Karpas-422 (cell line): ENCODE measurements at regions not wholly inside any gene's neighbourhood (a gene's known extent, or its start where the extent isn't known, plus 50 kb on each side); places are given as distances from the start of the nearest gene placed in this dataset.

Experiments used
- DNase-seq: peaks from one replicate; pipeline ENCODE4 v3.0.0-alpha.2; 2015
- H2AFZ ChIP-seq: fragments of 200-600 bp; sonication (generic); 2 replicates; pipeline ENCODE4 v1.6.1; 2014; ENCODE audit warnings: antibody characterized with exemption, low read length, mixed read lengths
- H3K27ac ChIP-seq: fragments of 200-600 bp; sonication (generic); 2 replicates; pipeline ENCODE4 v1.5.1; 2014; ENCODE audit warnings: mild to moderate bottlenecking, low read length, moderate library complexity
- H3K27me3 ChIP-seq: fragments of 200-600 bp; sonication (generic); 2 replicates; pipeline ENCODE4 v1.6.1; 2014; ENCODE audit warnings: low read length, mixed read lengths
- H3K36me3 ChIP-seq: fragments of 200-600 bp; sonication (generic); 2 replicates; pipeline ENCODE4 v1.6.1; 2014; ENCODE audit warnings: low read length, mixed read lengths; ENCODE audit not compliant: insufficient read depth
- H3K4me1 ChIP-seq: fragments of 200-600 bp; sonication (generic); 2 replicates; pipeline ENCODE4 v1.6.1; 2014; ENCODE audit warnings: mild to moderate bottlenecking, low read length, mixed read lengths
- H3K4me2 ChIP-seq: fragments of 200-600 bp; sonication (generic); 2 replicates; pipeline ENCODE4 v1.6.1; 2014; ENCODE audit warnings: low read length, low read depth, mild to moderate bottlenecking; ENCODE audit not compliant: poor library complexity, severe bottlenecking
- H3K4me3 ChIP-seq: fragments of 200-600 bp; sonication (generic); 2 replicates; pipeline ENCODE4 v1.5.1; 2014; ENCODE audit warnings: mild to moderate bottlenecking, antibody characterized with exemption, low read length, mixed read lengths
- H3K79me2 ChIP-seq: fragments of 200-600 bp; sonication (generic); 2 replicates; pipeline ENCODE4 v1.6.1; 2014; ENCODE audit warnings: mild to moderate bottlenecking, low read length, mixed read lengths
- H3K9ac ChIP-seq: fragments of 200-600 bp; sonication (generic); 2 replicates; pipeline ENCODE4 v1.6.0; 2014; ENCODE audit warnings: low read length
- H3K9me2 ChIP-seq: fragments of 200-600 bp; sonication (generic), shearing (Covaris generic); replicated peaks from 2 replicates; pipeline ENCODE4 v1.6.0; 2014; ENCODE audit warnings: mild to moderate bottlenecking, low read length, moderate library complexity; ENCODE audit not compliant: insufficient read depth
- H3K9me3 ChIP-seq: fragments of 300-700, 200-600 bp; sonication (generic); 2 replicates; pipeline ENCODE4 v1.6.1; 2014; ENCODE audit warnings: low read length, mixed read lengths
- H4K20me1 ChIP-seq: fragments of 200-600 bp; sonication (generic); 2 replicates; pipeline ENCODE4 v1.6.1; 2014; ENCODE audit warnings: mild to moderate bottlenecking, antibody characterized with exemption, low read length, low read depth; ENCODE audit not compliant: insufficient read depth

GRCh38 chr2:35081001-35081621 is 1274.5 kb upstream of the CRIM1 start:
- Histone ChIP-seq H4K20me1 (no peaks in the 10 kb centered on the region), H3K4me3 (no peak overlapping the region), H3K4me2 (no peak overlapping the region), H3K36me3 (no peaks in the 10 kb centered on the region; the same call in 1 of the 2 replicates), H3K27ac (no peak overlapping the region), H3K9me3 (peaks cover 14% of the 10 kb centered on the region; the same call in 1 of the 2 replicates), H3K4me1 (no peaks in the 10 kb centered on the region), H3K9me2 (no peaks in the 10 kb centered on the region), H3K9ac (no peak overlapping the region), H3K79me2 (no peaks in the 10 kb centered on the region), H2AFZ (no peak overlapping the region), H3K27me3 (no peaks in the 10 kb centered on the region)
- DNase-seq, result no peak

- Histone ChIP-seq H3K4me2 (no peak overlapping the region), H3K4me1 (no peaks in the 10 kb centered on the region), H3K79me2 (no peaks in the 10 kb centered on the region), H3K36me3 (no peaks in the 10 kb centered on the region; the same call in 1 of the 2 replicates), H2AFZ (no peak overlapping the region), H4K20me1 (no peaks in the 10 kb centered on the region), H3K9me3 (peaks cover 14% of the 10 kb centered on the region; the same call in 1 of the 2 replicates), H3K27ac (no peak overlapping the region), H3K9me2 (no peaks in the 10 kb centered on the region), H3K27me3 (no peaks in the 10 kb centered on the region), H3K4me3 (no peak overlapping the region), H3K9ac (no peak overlapping the region)
- no peak for DNase-seq
Measured at GRCh38 chr2:35080231-35080910, 1275.2 kb upstream of the CRIM1 start.

- Histone ChIP-seq H3K4me2 (no peak overlapping the region), H3K27me3 (no peaks in the 10 kb centered on the region), H3K36me3 (no peaks in the 10 kb centered on the region), H3K4me1 (no peaks in the 10 kb centered on the region), H4K20me1 (no peaks in the 10 kb centered on the region), H3K9ac (no peak overlapping the region), H3K79me2 (no peaks in the 10 kb centered on the region), H3K9me2 (no peaks in the 10 kb centered on the region), H3K27ac (no peak overlapping the region), H3K9me3 (peaks cover 26% of the 10 kb centered on the region), H2AFZ (no peak overlapping the region), H3K4me3 (no peak overlapping the region)
- DNase-seq, result no peak
Measured at GRCh38 chr2:35067420-35067819, 1288.2 kb upstream of the CRIM1 start.

- no peaks in the 10 kb centered on the region for H3K36me3 ChIP-seq
- H3K4me2 ChIP-seq, result no peak overlapping the region
- no peaks in the 10 kb centered on the region for H3K4me1 ChIP-seq
- H3K79me2 ChIP-seq, result no peaks in the 10 kb centered on the region
- no peak overlapping the region for H3K27ac ChIP-seq
- no peaks in the 10 kb centered on the region for H3K27me3 ChIP-seq
- no peak for DNase-seq
- no peaks in the 10 kb centered on the region for H3K9me2 ChIP-seq
- no peaks in the 10 kb centered on the region for H4K20me1 ChIP-seq
- no peak overlapping the region for H3K4me3 ChIP-seq
- peaks cover 25% of the 10 kb centered on the region for H3K9me3 ChIP-seq
- H3K9ac ChIP-seq, result no peak overlapping the region
- H2AFZ ChIP-seq, result no peak overlapping the region
Measured at GRCh38 chr2:35063836-35064235, 1291.7 kb upstream of the CRIM1 start.

GRCh38 chr2:35035883-35036282 is 1319.7 kb upstream of the CRIM1 start:
- Histone ChIP-seq H3K27me3 (no peaks in the 10 kb centered on the region), H3K36me3 (no peaks in the 10 kb centered on the region), H3K9ac (no peak overlapping the region), H3K27ac (no peak overlapping the region), H2AFZ (no peak overlapping the region), H4K20me1 (no peaks in the 10 kb centered on the region), H3K9me2 (no peaks in the 10 kb centered on the region), H3K4me1 (no peaks in the 10 kb centered on the region), H3K4me2 (no peak overlapping the region), H3K9me3 (peaks cover 25% of the 10 kb centered on the region), H3K79me2 (no peaks in the 10 kb centered on the region), H3K4me3 (no peak overlapping the region)
- no peak for DNase-seq

GRCh38 chr2:35033748-35034147 is 1321.8 kb upstream of the CRIM1 start:
- Histone ChIP-seq H3K4me3 (no peak overlapping the region), H4K20me1 (no peaks in the 10 kb centered on the region), H3K27ac (no peak overlapping the region), H3K36me3 (no peaks in the 10 kb centered on the region), H3K9me2 (no peaks in the 10 kb centered on the region), H2AFZ (no peak overlapping the region), H3K79me2 (no peaks in the 10 kb centered on the region), H3K9ac (no peak overlapping the region), H3K27me3 (no peaks in the 10 kb centered on the region), H3K9me3 (peaks cover 24% of the 10 kb centered on the region), H3K4me1 (no peaks in the 10 kb centered on the region), H3K4me2 (no peak overlapping the region)
- DNase-seq, result no peak

- no peak for DNase-seq
Measured at GRCh38 chr2:35023545-35023944, 1332.0 kb upstream of the CRIM1 start.

GRCh38 chr2:35000453-35000852 is 1355.1 kb upstream of the CRIM1 start:
- Histone ChIP-seq H3K4me3 (no peak overlapping the region), H3K36me3 (no peaks in the 10 kb centered on the region), H3K9me3 (peaks cover 20% of the 10 kb centered on the region), H3K9me2 (no peaks in the 10 kb centered on the region), H3K27me3 (no peaks in the 10 kb centered on the region), H3K79me2 (no peaks in the 10 kb centered on the region), H2AFZ (no peak overlapping the region), H3K4me1 (no peaks in the 10 kb centered on the region), H3K9ac (no peak overlapping the region), H3K4me2 (no peak overlapping the region), H4K20me1 (no peaks in the 10 kb centered on the region), H3K27ac (no peak overlapping the region)
- no peak for DNase-seq

More at GRCh38 chr2:35023545-35023944, 1332.0 kb upstream of the CRIM1 start:
- H3K9me2 ChIP-seq, result no peaks in the 10 kb centered on the region; the same call in 1 of the 2 replicates
- no peaks in the 10 kb centered on the region for H3K36me3 ChIP-seq
- no peak overlapping the region for H2AFZ ChIP-seq
- H3K9me3 ChIP-seq, result peaks cover 7% of the 10 kb centered on the region; the same call in 1 of the 2 replicates
- no peak overlapping the region for H3K27ac ChIP-seq
- no peak overlapping the region for H3K4me2 ChIP-seq
- H3K4me3 ChIP-seq, result no peak overlapping the region
- H3K9ac ChIP-seq, result no peak overlapping the region
- no peaks in the 10 kb centered on the region for H3K79me2 ChIP-seq
- H4K20me1 ChIP-seq, result no peaks in the 10 kb centered on the region
- no peaks in the 10 kb centered on the region for H3K4me1 ChIP-seq
- no peaks in the 10 kb centered on the region for H3K27me3 ChIP-seq
